Fibroblast of villous mesenchyme (primary cell): ENCODE measurements at regions not wholly inside any gene's neighbourhood (a gene's known extent, or its start where the extent isn't known, plus 50 kb on each side); places are given as distances from the start of the nearest gene placed in this dataset.

Experiments used
- DNase-seq: peaks from one replicate; pipeline ENCODE4 v3.0.0-alpha.2; 2010; ENCODE audit warnings: low read depth
- H3K4me3 ChIP-seq: 2 replicates; pipeline ENCODE4 v1.5.1; 2011; ENCODE audit warnings: low read depth, mild to moderate bottlenecking, low read length
- TF ChIP-seq, protein P1 (sequence below): IDR thresholded peaks from 2 replicates; pipeline ENCODE4 v1.5.1; 2012; ENCODE audit warnings: low read depth, mild to moderate bottlenecking, low read length; ENCODE audit not compliant: insufficient read depth

DNA sequence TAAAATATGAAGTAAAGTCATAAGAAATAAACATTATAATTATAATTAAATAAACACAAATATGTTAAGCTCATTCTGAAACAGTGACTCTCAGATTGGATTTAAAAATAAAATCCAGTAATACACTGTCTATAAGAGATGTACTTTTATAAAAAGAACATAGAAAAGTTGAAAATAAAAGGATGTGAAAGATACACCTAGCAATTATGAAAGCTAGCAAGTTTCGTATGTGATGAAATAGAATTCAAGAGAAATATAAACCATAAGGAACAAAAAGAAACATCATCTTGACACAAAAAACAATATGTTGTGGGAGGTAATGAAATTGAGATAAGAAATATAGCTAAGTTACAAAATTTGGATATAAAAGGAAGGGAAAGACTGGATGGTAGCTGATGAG lies 128.6 kb upstream of the CNR1 start:
- no peak overlapping the region for H3K4me3 ChIP-seq
- DNase-seq, result no peak
- TF ChIP-seq, protein P1, sequence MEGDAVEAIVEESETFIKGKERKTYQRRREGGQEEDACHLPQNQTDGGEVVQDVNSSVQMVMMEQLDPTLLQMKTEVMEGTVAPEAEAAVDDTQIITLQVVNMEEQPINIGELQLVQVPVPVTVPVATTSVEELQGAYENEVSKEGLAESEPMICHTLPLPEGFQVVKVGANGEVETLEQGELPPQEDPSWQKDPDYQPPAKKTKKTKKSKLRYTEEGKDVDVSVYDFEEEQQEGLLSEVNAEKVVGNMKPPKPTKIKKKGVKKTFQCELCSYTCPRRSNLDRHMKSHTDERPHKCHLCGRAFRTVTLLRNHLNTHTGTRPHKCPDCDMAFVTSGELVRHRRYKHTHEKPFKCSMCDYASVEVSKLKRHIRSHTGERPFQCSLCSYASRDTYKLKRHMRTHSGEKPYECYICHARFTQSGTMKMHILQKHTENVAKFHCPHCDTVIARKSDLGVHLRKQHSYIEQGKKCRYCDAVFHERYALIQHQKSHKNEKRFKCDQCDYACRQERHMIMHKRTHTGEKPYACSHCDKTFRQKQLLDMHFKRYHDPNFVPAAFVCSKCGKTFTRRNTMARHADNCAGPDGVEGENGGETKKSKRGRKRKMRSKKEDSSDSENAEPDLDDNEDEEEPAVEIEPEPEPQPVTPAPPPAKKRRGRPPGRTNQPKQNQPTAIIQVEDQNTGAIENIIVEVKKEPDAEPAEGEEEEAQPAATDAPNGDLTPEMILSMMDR, result no peak

GRCh38 chr6:88290411-88290810 lies 124.3 kb upstream of the CNR1 start:
- DNase-seq, result no peak
- TF ChIP-seq, protein P1, result no peak
- no peak overlapping the region for H3K4me3 ChIP-seq

DNA sequence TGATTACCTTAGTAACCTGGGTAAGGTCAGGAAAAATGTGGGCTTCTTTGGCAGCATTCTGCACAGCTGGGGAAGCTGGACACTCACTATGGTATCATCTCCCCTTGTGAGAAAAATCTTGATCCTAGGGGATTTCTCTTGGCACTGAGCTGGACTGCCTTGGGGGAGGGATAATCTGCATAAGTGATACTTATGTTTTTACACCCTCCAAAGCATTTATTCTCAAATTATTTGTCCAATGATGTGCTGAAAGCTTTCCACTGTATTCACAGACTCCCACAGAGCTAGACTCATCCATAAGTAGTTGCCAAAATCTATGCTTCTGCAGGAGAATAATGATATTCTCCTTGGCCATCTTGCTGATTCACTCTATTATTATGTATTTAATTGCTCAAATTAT lies 121.5 kb upstream of the CNR1 start:
- no peak overlapping the region for H3K4me3 ChIP-seq
- no peak for DNase-seq
- TF ChIP-seq, protein P1, result no peak

GRCh38 chr6:88276331-88276730 lies 110.2 kb upstream of the CNR1 start:
- DNase-seq, result no peak
- H3K4me3 ChIP-seq, result no peak overlapping the region
- TF ChIP-seq, protein P1, result no peak

DNA sequence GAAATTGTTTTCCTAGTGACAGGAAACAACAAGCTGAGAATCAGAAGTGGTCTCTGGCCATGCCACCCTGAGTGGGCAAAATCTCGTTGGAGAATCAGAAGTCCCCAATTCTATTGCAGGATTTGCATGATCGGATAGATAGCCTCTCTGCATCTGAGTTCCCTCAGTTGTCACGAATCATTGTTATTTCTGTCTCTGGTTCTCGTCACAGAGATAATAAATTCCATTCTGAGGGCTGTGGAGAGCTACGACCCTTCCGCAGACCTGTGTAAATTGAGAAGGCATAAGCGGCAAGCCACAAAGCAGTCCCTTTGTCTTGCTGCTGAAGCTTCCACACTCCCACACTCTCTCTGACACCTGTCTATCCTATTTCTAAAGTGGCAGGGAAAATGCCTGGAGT lies 102.4 kb upstream of the CNR1 start:
- no peak overlapping the region for H3K4me3 ChIP-seq
- TF ChIP-seq, protein P1, result no peak
- DNase-seq, result no peak

GRCh38 chr6:88266126-88266525 lies 100.0 kb upstream of the CNR1 start:
- DNase-seq, result no peak
- H3K4me3 ChIP-seq, result no peak overlapping the region
- TF ChIP-seq, protein P1, result no peak

GRCh38 chr6:88263591-88263990 lies 97.4 kb upstream of the CNR1 start:
- no peak for DNase-seq
- H3K4me3 ChIP-seq, result no peak overlapping the region
- TF ChIP-seq, protein P1, result no peak
